GM13977 (cell line): ENCODE measurements at regions not wholly inside any gene's neighbourhood (a gene's known extent, or its start where the extent isn't known, plus 50 kb on each side); places are given as distances from the start of the nearest gene placed in this dataset.

Experiments
- DNase-seq: peaks from one replicate; pipeline ENCODE4 v3.0.0; 2012; ENCODE audit warnings: low spot score
- in situ Hi-C: fragments of 300-500 bp; cut with MboI; formaldehyde crosslinking; loops from one replicate; pipeline ENCODE4 v1.12.0; 2022; ENCODE audit warnings: low sequenced_read_pairs, low pct_unique_long_range_greater_than_20kb, mixed read lengths, inconsistent platforms; ENCODE audit not compliant: unreplicated experiment
- TF ChIP-seq, protein P1 (sequence below): IDR thresholded peaks from 2 replicates; pipeline ENCODE4 v1.5.1; 2012; ENCODE audit warnings: mild to moderate bottlenecking, control low read depth; ENCODE audit not compliant: insufficient read depth; ENCODE audit errors: extremely low read depth, missing control alignments

DNA sequence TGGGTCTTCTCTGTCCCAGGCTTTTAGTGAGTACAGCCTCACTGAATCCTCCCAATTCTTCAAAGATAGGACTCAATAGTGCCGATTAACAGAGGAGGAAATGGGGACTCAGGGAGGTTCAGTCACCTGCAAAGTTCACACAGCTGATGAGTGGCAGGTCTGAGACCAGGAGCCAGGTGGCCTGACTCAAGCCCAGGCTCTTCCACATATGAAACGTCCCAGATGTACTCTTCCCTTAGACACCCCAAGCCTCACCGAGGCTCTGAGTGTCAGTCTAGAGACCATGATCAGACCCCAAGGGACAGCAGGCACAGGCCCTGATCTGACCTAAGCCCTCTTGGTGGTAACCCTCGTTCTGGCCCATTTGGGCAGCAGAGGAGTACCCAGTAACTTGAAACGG, 115.2 kb downstream of the INHBB start:
- TF ChIP-seq, protein P1, sequence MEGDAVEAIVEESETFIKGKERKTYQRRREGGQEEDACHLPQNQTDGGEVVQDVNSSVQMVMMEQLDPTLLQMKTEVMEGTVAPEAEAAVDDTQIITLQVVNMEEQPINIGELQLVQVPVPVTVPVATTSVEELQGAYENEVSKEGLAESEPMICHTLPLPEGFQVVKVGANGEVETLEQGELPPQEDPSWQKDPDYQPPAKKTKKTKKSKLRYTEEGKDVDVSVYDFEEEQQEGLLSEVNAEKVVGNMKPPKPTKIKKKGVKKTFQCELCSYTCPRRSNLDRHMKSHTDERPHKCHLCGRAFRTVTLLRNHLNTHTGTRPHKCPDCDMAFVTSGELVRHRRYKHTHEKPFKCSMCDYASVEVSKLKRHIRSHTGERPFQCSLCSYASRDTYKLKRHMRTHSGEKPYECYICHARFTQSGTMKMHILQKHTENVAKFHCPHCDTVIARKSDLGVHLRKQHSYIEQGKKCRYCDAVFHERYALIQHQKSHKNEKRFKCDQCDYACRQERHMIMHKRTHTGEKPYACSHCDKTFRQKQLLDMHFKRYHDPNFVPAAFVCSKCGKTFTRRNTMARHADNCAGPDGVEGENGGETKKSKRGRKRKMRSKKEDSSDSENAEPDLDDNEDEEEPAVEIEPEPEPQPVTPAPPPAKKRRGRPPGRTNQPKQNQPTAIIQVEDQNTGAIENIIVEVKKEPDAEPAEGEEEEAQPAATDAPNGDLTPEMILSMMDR = no peak
- in situ Hi-C loops = no loop called here
- DNase-seq = no peak

DNA sequence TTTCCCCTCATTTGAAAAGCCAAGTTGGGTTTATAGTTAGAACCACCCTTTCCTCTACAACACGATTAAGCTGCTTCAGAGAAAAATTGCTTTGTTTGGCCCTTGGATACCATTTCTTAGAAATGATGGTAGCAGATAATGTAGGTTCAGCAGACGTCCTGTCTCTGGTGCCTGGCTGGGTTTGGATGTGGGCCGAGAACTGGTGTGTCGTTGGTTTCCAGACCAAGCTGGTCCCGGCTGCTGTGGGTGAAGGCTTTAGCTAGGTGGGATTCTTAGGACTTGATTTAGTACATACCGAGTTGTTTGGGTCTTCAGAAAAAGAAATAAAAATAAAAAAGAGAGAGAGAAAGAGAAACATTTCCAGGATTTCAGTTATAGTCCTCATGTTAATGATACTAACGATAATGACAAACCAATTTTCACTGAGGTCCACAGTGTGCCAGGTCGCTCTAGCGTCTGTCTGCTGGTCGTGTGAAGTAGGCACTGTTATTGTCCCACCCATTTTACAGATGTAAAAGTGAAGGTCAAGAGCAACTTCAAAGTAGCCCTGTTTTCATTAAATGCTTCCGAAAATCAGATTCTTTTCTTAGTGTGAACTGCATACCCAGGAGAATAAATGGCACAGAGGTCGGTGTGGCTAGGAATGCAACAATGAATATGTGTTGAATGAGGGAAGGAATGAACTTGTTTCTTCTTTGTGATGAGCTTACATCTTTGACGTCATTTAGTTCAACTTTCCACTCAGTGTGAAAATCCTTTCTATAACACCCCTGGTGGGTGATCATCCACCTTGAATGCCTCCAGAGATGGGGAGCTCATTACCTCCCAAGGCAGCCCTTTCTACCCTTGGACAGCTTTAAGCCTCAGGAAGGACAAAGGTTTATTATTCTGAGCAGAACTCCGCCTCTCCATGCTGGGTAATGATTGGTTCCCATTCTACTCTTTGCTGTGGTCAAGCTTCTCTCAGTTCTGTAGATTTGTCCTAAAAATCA, 115.9 kb downstream of the INHBB start:
- no peak for DNase-seq
- TF ChIP-seq, protein P1 = no peak
- in situ Hi-C loops = no loop called here

DNA sequence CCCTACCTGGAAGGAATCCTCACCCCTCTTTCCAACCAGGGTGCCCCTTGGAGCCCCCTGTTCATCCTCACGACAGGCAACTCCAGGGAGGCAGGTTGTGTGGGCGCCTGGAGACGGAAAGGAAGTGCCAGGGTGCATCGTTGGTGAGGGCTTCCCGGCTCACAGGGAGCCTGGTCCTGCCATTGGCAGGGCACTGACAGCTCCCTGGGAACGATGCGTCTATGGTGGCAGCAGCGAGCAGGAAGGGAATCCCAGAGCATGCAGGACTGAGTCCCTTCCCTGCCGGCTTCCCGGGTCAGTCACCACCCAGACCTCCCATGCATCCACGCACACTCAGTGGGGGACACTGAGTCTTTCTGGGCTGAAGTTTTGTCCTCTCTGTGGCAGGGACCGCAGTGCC, 117.6 kb downstream of the INHBB start:
- no peak for DNase-seq
- in situ Hi-C loops = no loop called here

DNA sequence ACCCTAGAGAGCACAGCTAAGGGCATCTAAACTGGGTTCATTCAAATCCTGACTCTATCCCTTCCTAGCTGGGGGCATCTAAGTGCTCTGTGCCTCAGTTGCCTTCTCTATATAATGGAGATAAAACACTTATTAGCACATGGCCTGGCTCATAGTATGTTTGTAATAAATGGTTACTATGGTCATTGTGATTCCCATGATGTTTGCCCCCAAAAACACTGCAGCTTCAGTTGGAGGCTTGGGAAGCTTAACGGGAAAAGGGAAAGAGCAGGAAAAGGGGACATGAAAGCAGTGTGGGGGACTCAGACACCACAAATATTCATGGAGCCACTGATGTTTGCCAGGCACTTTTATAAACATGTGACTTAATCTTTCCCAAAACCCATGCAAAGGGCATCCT, 118.1 kb downstream of the INHBB start:
- in situ Hi-C loops = no loop called here
- TF ChIP-seq, protein P1 = no peak
- DNase-seq = no peak

More for the DNA sequence above, 117.6 kb downstream of the INHBB start:
- TF ChIP-seq, protein P1 = no peak

DNA sequence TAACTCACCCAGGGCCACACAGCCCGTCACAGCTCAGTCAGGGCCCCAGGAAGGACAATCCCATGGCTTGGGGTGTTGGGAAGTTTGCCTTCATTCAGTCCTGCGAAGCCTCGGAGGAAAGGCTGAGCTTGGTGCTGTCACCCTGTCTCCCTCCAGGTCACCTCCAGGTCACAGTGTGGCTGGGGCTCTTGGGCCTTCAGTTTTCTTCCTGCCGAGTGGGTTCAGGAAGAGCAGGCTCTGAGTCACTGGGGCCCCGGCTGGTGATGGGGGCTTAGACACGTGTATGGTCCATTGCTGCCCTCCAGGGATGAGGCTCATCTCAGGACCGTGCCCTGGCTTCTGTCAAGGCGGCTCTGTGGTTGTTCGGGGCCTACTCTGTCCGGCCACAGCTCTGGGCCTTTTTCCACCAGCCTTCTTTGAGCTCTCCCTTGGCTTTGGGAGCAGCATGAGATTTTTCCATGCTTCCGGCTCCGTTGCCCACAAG, 118.6 kb downstream of the INHBB start:
- DNase-seq = no peak
- TF ChIP-seq, protein P1 = no peak
- in situ Hi-C loops = no loop called here

DNA sequence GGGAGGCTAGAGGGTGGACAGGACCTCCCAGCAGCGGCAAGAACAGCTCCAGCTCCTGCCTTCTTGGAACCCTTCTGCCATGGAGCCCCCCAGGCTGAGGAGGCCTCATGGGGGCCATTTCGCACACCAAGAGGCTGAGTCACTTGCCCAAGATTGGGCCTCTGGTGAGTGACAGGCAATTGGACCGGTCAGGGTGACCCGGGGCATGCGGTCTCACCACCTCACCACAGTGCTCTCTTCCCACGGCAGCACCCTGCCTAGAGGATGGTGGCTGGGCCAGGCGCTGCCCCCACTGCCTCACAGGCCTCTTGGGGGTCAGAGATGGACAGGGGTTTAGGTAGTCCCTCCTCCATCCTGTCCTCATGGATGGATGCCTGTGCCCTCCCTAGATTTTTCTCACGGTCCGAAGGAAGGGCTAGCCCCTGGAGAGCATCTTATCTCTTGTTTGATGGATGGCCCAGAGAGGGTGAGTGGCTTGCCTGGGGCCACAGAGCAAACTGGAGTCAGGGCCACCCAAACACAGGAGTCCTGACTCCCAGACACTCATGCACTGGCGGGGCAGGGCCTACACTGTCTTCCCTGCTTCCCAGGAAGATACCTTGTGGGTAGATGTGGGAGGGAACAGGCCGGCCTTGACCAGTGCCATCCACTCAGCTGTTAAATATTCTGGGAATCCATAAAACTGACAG, 119.2 kb downstream of the INHBB start:
- DNase-seq = no peak
- TF ChIP-seq, protein P1 = no peak
- in situ Hi-C loops = no loop called here
